HepG2 (cell line): ENCODE measurements at regions not wholly inside any gene's neighbourhood (a gene's known extent, or its start where the extent isn't known, plus 50 kb on each side); places are given as distances from the start of the nearest gene placed in this dataset.

ENCODE experiments used
- ATAC-seq: fragments of 200-7000 bp; cut with Tn5 transposase; 3 replicates; pipeline ENCODE4 v1.9.1; 2020; ENCODE audit warnings: mild to moderate bottlenecking, moderate library complexity
- BruUV-seq: library from RNA; stranded (reverse); fragments of 400-500 nt; replicated peaks from 2 replicates; lab custom pipeline; 2021; lab: Mats Ljungman, UMichigan
- CTCF ChIA-PET: fragments of 300-600 bp; formaldehyde crosslinking; extraction: SDS; loops from one replicate; lab custom pipeline; 2021; ENCODE audit warnings: low total read pairs, inconsistent platforms, low intra/inter-chr PET ratio; lab: Yijun Ruan, JAX
- POLR2A ChIA-PET: fragments of 350-600 bp; sonication (Branson Sonifier 250); formaldehyde crosslinking; loops from one replicate; lab custom pipeline; 2020; ENCODE audit warnings: antibody characterized with exemption, inconsistent platforms; lab: Yijun Ruan, JAX
- DNase-seq: peaks from one replicate; pipeline ENCODE4 v3.0.0-alpha.2; 2015; ENCODE audit warnings: low spot score
- FAIRE-seq: peaks from 3 replicates; lab custom pipeline; 2011; peaks lifted over from hg19 to GRCh38; lab: Jason Lieb, UNC
- H2AFZ ChIP-seq: one replicate; pipeline ENCODE4 v1.6.1; 2011; ENCODE audit warnings: low read length, inconsistent platforms
- H3K27ac ChIP-seq: fragments of 300-600 bp; 3 replicates; pipeline ENCODE4 v1.8.0; 2011; ENCODE audit warnings: mixed run types, mild to moderate bottlenecking, mixed read lengths, low read length, inconsistent platforms; ENCODE audit not compliant: insufficient read depth; ENCODE audit errors: extremely low read length
- H3K27me3 ChIP-seq, 2 experiments: fragments of 200-600 bp in 1 of 2; 2 replicates in 1 of 2; 3 replicates in 1 of 2; pipeline versions ENCODE4 v1.6.0 to v1.8.0; 2011; ENCODE audit warnings: low read length in 2 of 2, mild to moderate bottlenecking in 2 of 2, moderate library complexity in 2 of 2, inconsistent platforms in 1 of 2; ENCODE audit not compliant: insufficient read depth in 2 of 2, control insufficient read depth in 1 of 2
- H3K36me3 ChIP-seq, 2 experiments: fragments of 200-600 bp in 1 of 2; replicated peaks in 1 of 2; 2 replicates in 1 of 2; 3 replicates in 1 of 2; pipeline versions ENCODE4 v1.5.1 to v1.8.0; 2011; ENCODE audit warnings: low read length in 2 of 2, inconsistent platforms in 1 of 2; ENCODE audit not compliant: insufficient read depth in 2 of 2, control insufficient read depth in 1 of 2
- H3K4me1 ChIP-seq: 2 replicates; pipeline ENCODE4 v1.5.1; 2012; ENCODE audit warnings: low read length, inconsistent platforms; ENCODE audit not compliant: insufficient read depth
- H3K4me2 ChIP-seq: 2 replicates; pipeline ENCODE4 v1.6.0; 2011; ENCODE audit warnings: low read depth, low read length, inconsistent platforms
- H3K4me3 ChIP-seq, 3 experiments: fragments of 200-600 bp in 1 of 3; sonication (generic), shearing (Covaris generic) in 1 of 3; replicated peaks in 1 of 3; 2 replicates each; pipeline ENCODE4 v1.5.1; 2011 to 2016; ENCODE audit warnings: low read length in 3 of 3, inconsistent platforms in 2 of 3, low read depth in 2 of 3, mild to moderate bottlenecking in 2 of 3, control low read depth in 1 of 3, mixed read lengths in 1 of 3; ENCODE audit not compliant: insufficient read depth in 1 of 3
- H3K79me2 ChIP-seq: one replicate; pipeline ENCODE4 v1.6.1; 2011; ENCODE audit warnings: low read length, inconsistent platforms; ENCODE audit not compliant: insufficient read depth
- H3K9ac ChIP-seq: 2 replicates; pipeline ENCODE4 v1.6.0; 2011; ENCODE audit warnings: mild to moderate bottlenecking, low read depth, low read length, inconsistent platforms; ENCODE audit not compliant: insufficient read depth
- H3K9me3 ChIP-seq: 2 replicates; pipeline ENCODE4 v1.5.1; 2012; ENCODE audit warnings: mild to moderate bottlenecking, low read length
- H4K20me1 ChIP-seq: 2 replicates; pipeline ENCODE4 v1.6.0; 2011; ENCODE audit warnings: inconsistent platforms, mild to moderate bottlenecking, low read length, moderate library complexity; ENCODE audit not compliant: insufficient read depth
- AKAP8 ChIP-seq: sonication (generic); formaldehyde crosslinking; IDR thresholded peaks from 2 replicates; pipeline ENCODE4 v1.5.1; 2020; ENCODE audit warnings: mild to moderate bottlenecking, missing genetic modification reagents
- MZF1 ChIP-seq: sonication (generic); formaldehyde crosslinking; IDR thresholded peaks from 2 replicates; pipeline ENCODE4 v1.8.1; 2023; ENCODE audit warnings: mild to moderate bottlenecking, missing genetic modification reagents, borderline replicate concordance
- PITX1 ChIP-seq: sonication (generic); formaldehyde crosslinking; IDR thresholded peaks from 2 replicates; pipeline ENCODE4 v1.5.1; 2020; ENCODE audit warnings: mild to moderate bottlenecking, missing genetic modification reagents
- PRPF4 ChIP-seq: fragments of 200-400 bp; formaldehyde crosslinking; IDR thresholded peaks from 2 replicates; pipeline ENCODE4 v1.6.1; 2016; ENCODE audit warnings: low read length, low read depth; ENCODE audit not compliant: poor library complexity, severe bottlenecking
- SOX13 ChIP-seq, 3 experiments: fragments of 450-650 bp in 1 of 3; sonication (generic) in 1 of 3; formaldehyde crosslinking in 1 of 3; IDR thresholded peaks in 2 of 3; conservative IDR thresholded peaks in 1 of 3; 2 replicates each; pipeline versions ENCODE4 v1.5.0 to v1.6.1; 2016 to 2020; ENCODE audit warnings: antibody characterized with exemption in 1 of 3, mild to moderate bottlenecking in 1 of 3, missing compliant biosample characterization in 1 of 3, missing genetic modification reagents in 1 of 3, moderate library complexity in 1 of 3
- TMF1 ChIP-seq: sonication (generic); formaldehyde crosslinking; IDR thresholded peaks from 2 replicates; pipeline ENCODE4 v1.8.1; 2022; ENCODE audit warnings: low read depth, missing genetic modification reagents
- U2AF2 ChIP-seq: fragments of 200-400 bp; formaldehyde crosslinking; IDR thresholded peaks from 2 replicates; pipeline ENCODE4 v1.6.1; 2017; ENCODE audit warnings: low read depth, mild to moderate bottlenecking, low read length
- ZBTB20 ChIP-seq: sonication (generic); formaldehyde crosslinking; IDR thresholded peaks from 2 replicates; pipeline ENCODE4 v1.8.1; 2023; ENCODE audit warnings: missing genetic modification reagents, low read depth, mild to moderate bottlenecking, borderline replicate concordance
- ZFP36L2 ChIP-seq: sonication (generic); formaldehyde crosslinking; IDR thresholded peaks from 2 replicates; pipeline ENCODE4 v1.4.0; 2020; ENCODE audit warnings: missing genetic modification reagents
- ZFP41 ChIP-seq: sonication (generic); formaldehyde crosslinking; IDR thresholded peaks from 2 replicates; pipeline ENCODE4 v1.4.0; 2020; ENCODE audit warnings: mild to moderate bottlenecking, missing genetic modification reagents, borderline replicate concordance
- ZNF556 ChIP-seq: sonication (generic); formaldehyde crosslinking; IDR thresholded peaks from 2 replicates; pipeline ENCODE4 v1.4.0; 2020; ENCODE audit warnings: mild to moderate bottlenecking, missing genetic modification reagents, borderline replicate concordance
- ZNF564 ChIP-seq: sonication (generic); formaldehyde crosslinking; IDR thresholded peaks from 2 replicates; pipeline ENCODE4 v1.8.1; 2023; ENCODE audit warnings: mild to moderate bottlenecking, missing genetic modification reagents
- WGBS: methylation state at CpG from one replicate; pipeline ENCODE4 v1.1.6; 2017; ENCODE audit warnings: low lambda C conversion rate; 5-methylcytosine and 5-hydroxymethylcytosine counted together
- in situ Hi-C: cut with HindIII; loops from 2 replicates; pipeline ENCODE4 v1.10.0; 2017; ENCODE audit warnings: low pct_unique_long_range_greater_than_20kb; ENCODE audit not compliant: extremely low pct_ligation_motif_present
- intact Hi-C: fragments of 100-400 bp; cut with micrococcal nuclease; formaldehyde crosslinking; loops from one replicate; pipeline ENCODE4 v1.10.0; 2022; ENCODE audit not compliant: unreplicated experiment

GRCh38 chr11:8748317-8748716 lies 65.7 kb downstream of the RPL27A start:
- Histone ChIP-seq H3K9me3 (no peaks in the 10 kb centered on the region), H2AFZ (no peak overlapping the region), H3K9ac (no peak overlapping the region), H3K27me3 (no peaks in the 10 kb centered on the region), H3K4me2 (no peak overlapping the region), H3K36me3 (no peaks in the 10 kb centered on the region; a peak in 1 of 5 replicates), H3K4me3 (no peak overlapping the region), H3K79me2 (no peaks in the 10 kb centered on the region), H3K4me1 (peaks cover 22% of the 10 kb centered on the region), H4K20me1 (no peaks in the 10 kb centered on the region), H3K27ac (no peak overlapping the region)
- intact Hi-C loops (no loop called here), in situ Hi-C loops (no loop called here)
- TF ChIP-seq U2AF2: no peak
- no peak for TF ChIP-seq ZFP41 (CRISPR knock-in tag)
- no peak for TF ChIP-seq AKAP8 (CRISPR knock-in tag)
- no peak for TF ChIP-seq ZFP36L2 (CRISPR knock-in tag)
- no peak for TF ChIP-seq ZNF556 (CRISPR knock-in tag)
- TF ChIP-seq PRPF4: no peak
- no peak for TF ChIP-seq PITX1 (CRISPR knock-in tag)
- no peak for TF ChIP-seq SOX13 (IDR thresholded peaks at IDR 0.05)
- TF ChIP-seq SOX13 (CRISPR knock-in tag; conservative IDR thresholded peaks at IDR 0.05 in 1 of 2, IDR thresholded peaks at IDR 0.05 in 1 of 2): no peak
- no peak for TF ChIP-seq ZBTB20 (CRISPR knock-in tag)
- TF ChIP-seq ZNF564 (CRISPR knock-in tag): no peak
- TF ChIP-seq TMF1: no peak
- no peak for TF ChIP-seq MZF1
- ChIA-PET CTCF (no interaction called here), POLR2A (no interaction called here)
- FAIRE-seq: no peak
- 99% methylated on average over 2 of the region's 2 CpGs for WGBS
- no peak for ATAC-seq
- BruUV-seq: no TSS peak
- no peak for DNase-seq
